ENCODE measurements at regions not wholly inside any gene's neighbourhood (a gene's known extent, or its start where the extent isn't known, plus 50 kb on each side); places are given as distances from the start of the nearest gene placed in this dataset.

GRCh38 chr2:103896182-103896581 is 957.7 kb upstream of the POU3F3 start:
- Histone ChIP-seq H4K20me1 (ENCODE audit: insufficient read depth, low read length) (no peaks in the 10 kb centered on the region), H3K27ac (ENCODE audit: low read length) (no peak overlapping the region), H3K4me2 (ENCODE audit: low read depth, low read length) (no peak overlapping the region), H3K27me3 (replicated peaks; ENCODE audit: insufficient read depth, low read length) (no peaks in the 10 kb centered on the region), H2AFZ (ENCODE audit: low read length) (no peak overlapping the region), H3K9me3 (replicated peaks; ENCODE audit: insufficient read depth, low read length) (no peaks in the 10 kb centered on the region; the same call in 1 of the 2 replicates), H3K9ac (ENCODE audit: low read length) (no peak overlapping the region), H3K79me2 (ENCODE audit: low read length) (no peaks in the 10 kb centered on the region), H3F3A (ENCODE audit: insufficient read depth, low read length) (no peaks in the 10 kb centered on the region), H3K9me2 (replicated peaks; ENCODE audit: insufficient read depth, low read length) (no peaks in the 10 kb centered on the region), H3K4me3 (ENCODE audit: low read length) (no peak overlapping the region), H3K36me3 (replicated peaks; ENCODE audit: insufficient read depth, low read length) (no peaks in the 10 kb centered on the region), H3K4me1 (ENCODE audit: low read length) (no peaks in the 10 kb centered on the region)
- DNase-seq: no peak
- TF ChIP-seq CTCF (IDR thresholded peaks at IDR 0.05; ENCODE audit: low read length) (no peak), EZH2 (optimal IDR thresholded peaks at IDR 0.05; ENCODE audit: low read depth, low read length) (no peak), EZH2phosphoT487 (IDR thresholded peaks at IDR 0.05; ENCODE audit: low read length) (no peak)

GRCh38 chr2:103898561-103898960 is 955.4 kb upstream of the POU3F3 start:
- Histone ChIP-seq H3K79me2 (ENCODE audit: low read length) (no peaks in the 10 kb centered on the region), H4K20me1 (ENCODE audit: insufficient read depth, low read length) (no peaks in the 10 kb centered on the region), H3K4me3 (ENCODE audit: low read length) (no peak overlapping the region), H3K36me3 (replicated peaks; ENCODE audit: insufficient read depth, low read length) (no peaks in the 10 kb centered on the region), H3K4me1 (ENCODE audit: low read length) (no peaks in the 10 kb centered on the region), H3K9me2 (replicated peaks; ENCODE audit: insufficient read depth, low read length) (no peaks in the 10 kb centered on the region), H3K4me2 (ENCODE audit: low read depth, low read length) (no peak overlapping the region), H3K27me3 (replicated peaks; ENCODE audit: insufficient read depth, low read length) (no peaks in the 10 kb centered on the region), H3K27ac (ENCODE audit: low read length) (no peak overlapping the region), H3K9ac (ENCODE audit: low read length) (no peak overlapping the region), H3F3A (ENCODE audit: insufficient read depth, low read length) (no peaks in the 10 kb centered on the region), H2AFZ (ENCODE audit: low read length) (no peak overlapping the region), H3K9me3 (replicated peaks; ENCODE audit: insufficient read depth, low read length) (no peaks in the 10 kb centered on the region; the same call in 1 of the 2 replicates)
- DNase-seq: no peak
- no peak for TF ChIP-seq EZH2phosphoT487 (IDR thresholded peaks at IDR 0.05; ENCODE audit: low read length)
- TF ChIP-seq CTCF (IDR thresholded peaks at IDR 0.05; ENCODE audit: low read length): no peak
- no peak for TF ChIP-seq EZH2 (optimal IDR thresholded peaks at IDR 0.05; ENCODE audit: low read depth, low read length)

GRCh38 chr2:103902347-103902746 is 951.6 kb upstream of the POU3F3 start:
- TF ChIP-seq CTCF (IDR thresholded peaks at IDR 0.05; ENCODE audit: low read length) (no peak), EZH2 (optimal IDR thresholded peaks at IDR 0.05; ENCODE audit: low read depth, low read length) (no peak), EZH2phosphoT487 (IDR thresholded peaks at IDR 0.05; ENCODE audit: low read length) (no peak)
- H3K9me3 ChIP-seq (replicated peaks; ENCODE audit: insufficient read depth, low read length): no peaks in the 10 kb centered on the region
- no peak overlapping the region for H3K4me3 ChIP-seq (ENCODE audit: low read length)
- no peak overlapping the region for H3K9ac ChIP-seq (ENCODE audit: low read length)
- no peak overlapping the region for H3K27ac ChIP-seq (ENCODE audit: low read length)
- no peaks in the 10 kb centered on the region for H3K9me2 ChIP-seq (replicated peaks; ENCODE audit: insufficient read depth, low read length)
- H3K4me1 ChIP-seq (ENCODE audit: low read length): no peaks in the 10 kb centered on the region
- no peaks in the 10 kb centered on the region for H3F3A ChIP-seq (ENCODE audit: insufficient read depth, low read length)
- DNase-seq: no peak
- no peaks in the 10 kb centered on the region for H3K36me3 ChIP-seq (replicated peaks; ENCODE audit: insufficient read depth, low read length)
- H4K20me1 ChIP-seq (ENCODE audit: insufficient read depth, low read length): no peaks in the 10 kb centered on the region
- no peaks in the 10 kb centered on the region for H3K79me2 ChIP-seq (ENCODE audit: low read length)
- H3K4me2 ChIP-seq (ENCODE audit: low read depth, low read length): no peak overlapping the region
- H2AFZ ChIP-seq (ENCODE audit: low read length): no peak overlapping the region
- H3K27me3 ChIP-seq (replicated peaks; ENCODE audit: insufficient read depth, low read length): no peaks in the 10 kb centered on the region

Measured in MM.1S (cell line).